GM19438 (cell line): ENCODE measurements at regions not wholly inside any gene's neighbourhood (a gene's known extent, or its start where the extent isn't known, plus 50 kb on each side); places are given as distances from the start of the nearest gene placed in this dataset.
"Not testable (repeated sequence)": the region's sequence is repeated elsewhere in the genome, so short reads cannot be mapped to it uniquely, and the experiment has no call there.

Experiments used
- ATAC-seq: cut with Tn5 transposase; IDR thresholded peaks from one replicate; pipeline ENCODE4 v1.9.1; 2021; ENCODE audit warnings: low read depth; ENCODE audit not compliant: unreplicated experiment

GRCh38 chrX:67213686-67214085 is 330.1 kb upstream of the AR start:
- ATAC-seq: not testable (repeated sequence)

- ATAC-seq: no peak
These were observed 335.9 kb upstream of the AR start for GRCh38 chrX:67207912-67208311.

GRCh38 chrX:67159437-67159836 is 384.4 kb upstream of the AR start:
- ATAC-seq: no peak

- ATAC-seq: no peak
These were observed 429.2 kb upstream of the AR start for GRCh38 chrX:67114635-67115034.

- ATAC-seq: no peak
These were observed 438.1 kb upstream of the AR start for GRCh38 chrX:67105758-67106116.

GRCh38 chrX:67104982-67105757 is 438.7 kb upstream of the AR start:
- no peak for ATAC-seq

- ATAC-seq: no peak
These were observed 443.6 kb upstream of the AR start for GRCh38 chrX:67100031-67100884.

DNA sequence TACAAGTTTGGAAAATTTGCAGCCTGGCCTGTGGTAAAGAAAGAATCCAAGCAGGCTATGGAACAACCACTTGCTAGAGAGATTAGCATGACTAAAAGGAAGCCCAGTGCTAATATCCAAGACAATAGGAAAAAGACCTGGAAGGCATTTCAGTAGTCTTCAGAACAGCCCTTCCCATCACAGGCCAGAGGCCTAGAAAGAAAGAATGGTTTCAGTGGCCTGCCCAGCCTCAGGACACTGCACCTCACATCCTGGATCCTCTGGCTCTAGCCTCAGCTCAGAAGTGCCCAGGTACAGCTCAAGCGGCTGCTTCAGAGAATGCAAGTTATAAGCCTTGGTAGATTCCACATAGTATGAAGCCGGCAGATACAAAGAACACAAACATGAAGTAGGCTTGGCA is 449.8 kb upstream of the AR start:
- no peak for ATAC-seq

GRCh38 chrX:67050760-67051159 is 411.9 kb upstream of the EDA2R start:
- ATAC-seq: no peak

- ATAC-seq: no peak
These were observed 406.0 kb upstream of the EDA2R start for GRCh38 chrX:67044866-67045265.

DNA sequence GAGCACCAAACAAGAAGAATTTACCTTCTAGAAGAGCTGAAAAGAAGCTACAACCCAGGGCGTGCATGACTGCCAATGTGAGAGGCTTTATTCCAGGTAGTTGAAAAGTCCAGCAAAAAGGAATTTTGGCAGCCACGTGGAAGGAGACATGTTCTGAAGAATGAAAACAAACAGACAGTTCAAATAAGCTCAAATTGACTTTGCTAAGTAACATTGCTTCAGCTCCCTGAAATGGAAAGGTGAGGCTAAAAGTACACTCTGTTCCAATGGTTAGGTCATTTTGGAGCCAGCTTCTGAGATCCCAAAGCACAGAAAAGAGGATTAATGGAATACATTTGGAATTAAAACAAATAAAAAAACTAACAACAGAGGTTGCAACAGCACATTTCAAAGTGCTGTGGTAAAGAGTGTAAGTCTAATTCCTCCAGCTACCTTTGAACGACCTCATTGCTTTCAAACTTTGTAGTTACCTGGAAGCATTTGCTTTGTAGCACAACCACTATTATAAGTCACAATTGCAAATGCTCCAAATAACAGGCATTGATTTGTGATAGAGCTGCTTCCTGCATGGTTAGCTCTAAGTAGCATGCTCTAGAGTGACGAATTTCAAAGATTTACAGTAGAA is 405.3 kb upstream of the EDA2R start:
- no peak for ATAC-seq

GRCh38 chrX:67004451-67004850 is 365.6 kb upstream of the EDA2R start:
- no peak for ATAC-seq

- ATAC-seq: no peak
These were observed 355.9 kb upstream of the EDA2R start for GRCh38 chrX:66994729-66995128.

GRCh38 chrX:66992077-66992476 is 353.2 kb upstream of the EDA2R start:
- not testable (repeated sequence) for ATAC-seq

GRCh38 chrX:66988331-66988730 is 349.5 kb upstream of the EDA2R start:
- no peak for ATAC-seq

DNA sequence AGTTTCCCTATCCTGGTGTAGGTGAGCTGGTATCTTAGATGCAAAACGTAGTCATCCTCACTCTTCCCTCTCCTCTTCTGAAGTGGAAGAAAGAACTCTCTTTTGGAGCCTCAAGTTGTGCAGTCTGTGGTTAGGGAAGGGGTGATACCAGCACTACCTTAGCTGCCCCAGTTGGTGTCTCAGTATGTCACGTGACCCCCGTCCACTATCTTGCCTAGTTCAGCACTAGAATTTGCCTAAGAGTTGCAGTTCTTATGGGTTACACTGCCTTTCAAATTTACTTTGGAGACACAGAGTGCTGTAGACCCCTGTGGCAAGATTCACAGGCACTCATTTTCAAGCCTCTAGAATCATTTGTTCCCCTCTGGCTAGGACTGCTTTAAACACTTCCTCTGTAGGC is 322.8 kb upstream of the EDA2R start:
- no peak for ATAC-seq

GRCh38 chrX:66931713-66932112 is 292.8 kb upstream of the EDA2R start:
- no peak for ATAC-seq

DNA sequence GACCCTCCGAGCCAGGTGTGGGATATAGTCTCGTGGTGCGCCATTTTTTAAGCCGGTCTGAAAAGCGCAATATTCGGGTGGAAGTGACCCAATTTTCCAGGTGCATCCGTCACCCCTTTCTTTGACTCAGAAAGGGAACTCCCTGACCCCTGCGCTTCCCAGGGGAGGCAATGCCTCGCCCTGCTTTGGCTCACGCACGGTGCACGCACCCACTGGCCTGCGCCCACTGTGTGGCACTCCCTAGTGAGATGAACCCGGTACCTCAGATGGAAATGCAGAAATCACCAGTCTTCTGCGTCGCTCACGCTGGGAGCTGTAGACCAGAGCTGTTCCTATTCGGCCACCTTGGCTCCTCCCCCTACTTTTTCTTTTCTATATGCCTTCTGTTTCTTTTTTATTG is 291.6 kb upstream of the EDA2R start:
- not testable (repeated sequence) for ATAC-seq

- ATAC-seq: no peak
These were observed 281.4 kb upstream of the EDA2R start for GRCh38 chrX:66920296-66920695.

GRCh38 chrX:66919280-66919832 is 280.5 kb upstream of the EDA2R start:
- ATAC-seq: no peak

GRCh38 chrX:66918511-66918910 is 279.6 kb upstream of the EDA2R start:
- no peak for ATAC-seq
